Skin epidermis (tissue), 12 donors: ENCODE measurements at regions not wholly inside any gene's neighbourhood (a gene's known extent, or its start where the extent isn't known, plus 50 kb on each side); places are given as distances from the start of the nearest gene placed in this dataset.
"Not testable (repeated sequence)": the region's sequence is repeated elsewhere in the genome, so short reads cannot be mapped to it uniquely, and the experiment has no call there.

Source experiments
- H3K27ac ChIP-seq, 21 experiments: fragments of 200-600 bp; sonication (generic) in 11 of 21; one replicate each; pipeline ENCODE4 v1.5.0; 2020; ENCODE audit warnings: mild to moderate bottlenecking in 3 of 21, inconsistent platforms in 2 of 21, moderate library complexity in 2 of 21
- H3K4me3 ChIP-seq, 7 experiments: fragments of 200-600 bp; sonication (generic) in 2 of 7; one replicate each; pipeline ENCODE4 v1.5.0; 2020; ENCODE audit warnings: inconsistent platforms in 2 of 7, mild to moderate bottlenecking in 2 of 7, moderate library complexity in 1 of 7

DNA sequence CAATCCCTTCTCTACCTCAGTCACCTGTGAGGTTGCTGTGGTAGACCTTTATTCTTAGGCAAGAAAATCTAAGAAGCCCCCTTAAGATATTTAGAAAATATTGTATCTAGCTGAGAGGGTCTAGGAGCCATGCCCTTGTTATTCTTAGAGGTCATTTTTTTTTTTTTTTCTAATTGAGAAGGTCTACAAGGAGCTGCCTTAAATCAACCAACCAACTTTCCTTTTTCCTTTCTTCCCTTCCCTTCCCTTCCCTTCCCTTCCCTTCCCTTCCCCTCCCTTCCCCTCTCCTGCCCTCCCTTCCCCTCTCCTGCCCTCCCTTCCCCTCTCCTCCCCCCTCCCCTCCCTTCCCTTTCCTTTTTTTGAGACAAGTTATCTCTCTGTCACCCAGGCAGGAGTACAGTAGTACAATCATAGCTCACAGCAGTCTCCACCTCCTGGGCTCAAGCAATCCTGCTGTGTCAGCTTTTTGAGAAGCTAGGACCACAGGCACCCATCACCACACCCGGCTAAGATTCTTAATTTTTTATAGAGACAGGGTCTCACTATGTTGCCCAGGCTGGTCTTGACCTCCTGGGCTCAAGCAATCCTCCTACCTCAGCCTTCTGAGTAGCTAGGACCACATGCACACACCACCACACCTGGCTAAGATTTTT, 668.4 kb upstream of the FBXO33 start:
- Histone ChIP-seq H3K27ac (no peak overlapping the region), H3K4me3 (no peak overlapping the region)

- H3K4me3 ChIP-seq = no peak overlapping the region
Measured at GRCh38 chr14:40099316-40099715, 667.1 kb upstream of the FBXO33 start.

GRCh38 chr14:40098468-40098867, 666.2 kb upstream of the FBXO33 start:
- Histone ChIP-seq H3K27ac (no peak overlapping the region), H3K4me3 (no peak overlapping the region)

More at GRCh38 chr14:40099316-40099715, 667.1 kb upstream of the FBXO33 start:
- H3K27ac ChIP-seq = no peak overlapping the region

DNA sequence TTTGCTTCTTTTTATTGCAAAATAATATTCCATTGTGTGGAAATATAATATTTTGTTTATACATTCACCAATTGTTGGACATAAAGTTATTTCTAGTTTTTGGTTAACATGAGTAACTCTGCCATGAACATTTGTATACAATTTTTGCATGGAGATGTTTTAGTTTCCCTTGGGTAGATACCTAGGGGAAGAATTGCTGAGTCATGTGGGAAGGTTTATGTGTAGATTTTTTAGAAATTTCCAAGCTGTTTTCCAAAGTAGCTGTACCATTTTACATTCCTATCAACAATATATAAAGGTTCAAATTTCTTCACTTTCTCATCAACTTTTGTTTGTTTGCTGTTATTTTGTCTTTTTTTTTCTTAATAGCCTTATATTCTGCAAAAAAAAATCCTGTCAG, 664.7 kb upstream of the FBXO33 start:
- Histone ChIP-seq H3K27ac (no peak overlapping the region), H3K4me3 (no peak overlapping the region)

- H3K27ac ChIP-seq = no peak overlapping the region
- H3K4me3 ChIP-seq = no peak overlapping the region
Measured at GRCh38 chr14:40093800-40094199, 661.6 kb upstream of the FBXO33 start.

DNA sequence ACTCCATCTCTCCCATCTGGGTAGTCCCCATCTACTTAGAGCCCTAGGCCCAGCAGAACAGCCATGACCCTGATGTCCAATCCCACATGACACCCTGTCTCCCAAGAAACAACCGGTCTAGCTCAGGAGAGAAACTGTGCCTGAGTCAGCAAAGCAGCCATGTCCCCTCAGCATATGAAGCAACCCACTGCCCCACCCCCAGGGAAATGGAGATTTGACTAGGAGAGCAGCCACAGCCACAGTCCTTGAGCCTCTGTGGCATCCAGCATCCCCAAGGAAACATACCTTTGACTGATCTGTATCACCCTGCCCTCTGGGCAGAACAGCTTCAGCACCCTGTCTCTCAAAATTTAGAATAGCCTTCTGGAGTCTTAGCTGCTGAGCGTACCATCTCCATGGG, 641.9 kb upstream of the FBXO33 start:
- no peak overlapping the region for H3K27ac ChIP-seq
- H3K4me3 ChIP-seq = no peak overlapping the region

DNA sequence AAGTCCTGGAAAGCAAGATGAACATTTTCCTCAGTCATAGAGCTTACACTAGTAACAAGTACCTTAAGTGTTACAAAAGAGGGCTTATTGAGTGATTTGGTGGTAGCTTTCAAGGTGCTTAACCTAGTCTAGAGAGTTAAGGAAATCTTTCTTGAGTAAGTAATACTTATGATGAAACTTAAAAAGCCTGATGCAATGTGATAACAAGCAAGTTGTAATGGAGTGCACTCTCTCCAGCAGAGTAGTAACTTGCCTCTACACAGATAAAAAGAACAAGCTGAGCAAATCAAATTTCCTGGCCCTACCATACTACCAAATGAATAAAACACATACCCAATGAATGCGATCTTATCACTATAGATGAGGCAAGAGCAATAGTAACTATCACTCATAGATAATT, 639.9 kb upstream of the FBXO33 start:
- H3K4me3 ChIP-seq = no peak overlapping the region
- H3K27ac ChIP-seq = no peak overlapping the region

- Histone ChIP-seq H3K27ac (no peak overlapping the region), H3K4me3 (no peak overlapping the region)
Measured at GRCh38 chr14:40058901-40059897, 627.0 kb upstream of the FBXO33 start.

DNA sequence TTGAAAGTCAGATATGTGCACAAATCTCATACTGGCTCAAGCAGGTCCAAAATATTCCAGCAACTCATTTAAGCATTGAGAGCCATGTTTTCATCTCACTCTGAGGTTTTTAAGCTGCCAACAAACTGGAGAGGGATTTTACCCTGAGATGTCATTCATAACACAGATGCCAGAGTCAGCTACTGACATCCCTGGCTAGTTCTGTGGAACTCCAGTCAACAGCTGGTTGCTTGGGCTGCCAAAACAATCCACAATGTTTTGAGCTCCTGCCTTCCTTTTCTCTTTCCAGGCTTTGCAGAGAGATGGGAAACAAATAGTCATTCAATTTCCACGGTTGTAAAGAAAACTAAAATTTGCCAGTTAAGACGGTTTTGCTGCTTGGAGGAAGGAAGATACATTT, 621.2 kb upstream of the FBXO33 start:
- no peak overlapping the region for H3K27ac ChIP-seq
- no peak overlapping the region for H3K4me3 ChIP-seq

- Histone ChIP-seq H3K4me3 (no peak overlapping the region), H3K27ac (no peak overlapping the region)
Measured at GRCh38 chr14:40028991-40029390, 596.8 kb upstream of the FBXO33 start.

DNA sequence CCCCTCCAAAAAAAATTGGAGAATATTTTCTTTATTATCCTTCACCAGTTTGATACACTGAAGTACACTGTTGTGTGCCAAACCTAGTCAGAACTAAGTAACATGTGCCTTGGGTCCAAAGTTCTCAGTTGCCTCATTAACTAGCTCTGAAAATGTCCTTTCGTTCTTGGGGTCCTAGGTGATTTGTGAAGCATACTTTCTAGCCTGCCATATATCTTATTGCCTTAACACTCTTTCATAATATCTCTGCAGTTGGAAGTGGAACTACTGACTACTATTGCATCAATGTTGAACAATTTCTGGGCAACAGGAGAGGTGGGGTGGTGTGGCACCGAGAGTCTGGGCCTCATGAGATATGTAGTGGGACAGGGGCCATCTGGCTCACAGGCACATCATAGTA, 592.9 kb upstream of the FBXO33 start:
- Histone ChIP-seq H3K27ac (no peak overlapping the region), H3K4me3 (no peak overlapping the region)

GRCh38 chr14:40010961-40011360, 578.7 kb upstream of the FBXO33 start:
- H3K27ac ChIP-seq = no peak overlapping the region

GRCh38 chr14:40009771-40010170, 577.5 kb upstream of the FBXO33 start:
- Histone ChIP-seq H3K4me3 (no peak overlapping the region), H3K27ac (no peak overlapping the region)

More at GRCh38 chr14:40010961-40011360, 578.7 kb upstream of the FBXO33 start:
- no peak overlapping the region for H3K4me3 ChIP-seq

- not testable (repeated sequence) for H3K4me3 ChIP-seq, H3K27ac ChIP-seq
Measured at GRCh38 chr14:40008345-40008744, 576.1 kb upstream of the FBXO33 start.

DNA sequence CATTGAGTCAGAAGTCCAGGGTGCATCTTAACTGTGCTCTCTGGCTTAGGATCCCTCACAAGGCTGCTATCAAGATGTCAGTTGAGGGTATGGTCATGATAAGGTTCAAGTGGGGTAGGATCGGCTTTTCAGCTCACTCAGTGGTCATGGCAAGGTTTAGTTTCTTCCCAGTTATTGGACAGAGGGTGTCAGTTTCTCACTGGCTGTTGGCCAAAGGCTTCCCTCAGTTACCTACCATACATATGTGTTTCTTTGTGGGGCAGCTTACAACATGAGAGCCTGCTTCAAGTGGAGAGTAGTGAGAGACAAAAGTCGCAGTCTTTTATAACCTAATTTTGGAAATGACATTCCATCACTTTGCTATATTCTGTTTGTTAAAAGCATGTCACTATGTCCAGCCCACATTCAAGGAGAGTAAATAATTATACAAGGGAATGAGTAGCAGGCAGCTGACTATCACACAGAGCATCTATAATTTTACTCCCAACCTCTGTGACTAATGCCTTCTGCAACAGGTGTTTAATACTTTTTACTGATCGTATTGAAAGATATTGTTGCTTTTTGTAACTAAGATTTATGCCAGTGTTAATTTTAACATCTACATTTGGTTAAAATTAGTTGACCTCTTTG, 572.8 kb upstream of the FBXO33 start:
- Histone ChIP-seq H3K27ac (no peak overlapping the region), H3K4me3 (no peak overlapping the region)

GRCh38 chr14:40003773-40004172, 571.5 kb upstream of the FBXO33 start:
- Histone ChIP-seq H3K4me3 (no peak overlapping the region), H3K27ac (no peak overlapping the region)

- no peak overlapping the region for H3K4me3 ChIP-seq
- no peak overlapping the region for H3K27ac ChIP-seq
Measured at GRCh38 chr14:39998854-39999253, 566.6 kb upstream of the FBXO33 start.

- Histone ChIP-seq H3K4me3 (no peak overlapping the region), H3K27ac (no peak overlapping the region)
Measured at GRCh38 chr14:39998114-39998513, 565.9 kb upstream of the FBXO33 start.

GRCh38 chr14:39991041-39991440, 558.8 kb upstream of the FBXO33 start:
- no peak overlapping the region for H3K27ac ChIP-seq
- H3K4me3 ChIP-seq = no peak overlapping the region

DNA sequence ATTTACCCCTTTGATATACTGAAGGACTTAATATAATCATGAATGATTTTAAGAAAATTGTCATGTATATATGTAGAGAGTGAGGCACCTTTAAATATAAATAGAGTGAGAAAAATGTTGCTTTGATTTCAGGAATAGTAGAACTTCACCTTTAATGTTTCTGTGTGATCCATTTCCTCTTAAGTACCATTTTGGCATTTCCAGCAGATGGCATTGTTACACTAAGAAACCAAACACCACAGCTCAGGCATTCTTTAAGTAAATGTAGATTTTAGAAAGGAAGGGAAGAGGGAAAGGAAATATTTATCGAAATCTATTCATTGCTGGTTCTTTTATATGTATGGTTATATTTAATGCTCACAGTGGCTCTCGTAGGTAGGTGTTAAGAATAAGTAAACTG, 556.7 kb upstream of the FBXO33 start:
- Histone ChIP-seq H3K27ac (no peak overlapping the region), H3K4me3 (no peak overlapping the region)

DNA sequence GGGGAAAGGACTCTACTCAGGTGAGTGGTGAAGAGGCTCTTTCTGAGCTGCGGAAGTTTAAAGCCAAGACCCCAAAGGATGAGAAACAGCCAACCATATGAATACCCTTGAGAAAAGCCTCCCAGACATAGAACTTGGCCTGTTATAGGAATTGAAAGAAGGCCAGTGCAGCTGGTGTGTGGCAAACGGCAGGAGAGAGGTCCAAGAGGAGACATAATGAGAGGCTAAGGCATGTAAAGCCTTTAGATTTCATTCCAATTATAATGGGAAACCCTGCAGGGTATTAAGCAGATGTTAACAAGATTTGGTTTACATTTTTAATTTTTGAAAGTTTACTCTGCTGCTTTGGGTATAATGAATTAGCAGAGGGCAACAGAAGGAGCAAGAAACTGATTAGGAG, 552.1 kb upstream of the FBXO33 start:
- Histone ChIP-seq H3K27ac (no peak overlapping the region), H3K4me3 (no peak overlapping the region)
